ENCODE measurements at regions not wholly inside any gene's neighbourhood (a gene's known extent, or its start where the extent isn't known, plus 50 kb on each side); places are given as distances from the start of the nearest gene placed in this dataset.

DNA sequence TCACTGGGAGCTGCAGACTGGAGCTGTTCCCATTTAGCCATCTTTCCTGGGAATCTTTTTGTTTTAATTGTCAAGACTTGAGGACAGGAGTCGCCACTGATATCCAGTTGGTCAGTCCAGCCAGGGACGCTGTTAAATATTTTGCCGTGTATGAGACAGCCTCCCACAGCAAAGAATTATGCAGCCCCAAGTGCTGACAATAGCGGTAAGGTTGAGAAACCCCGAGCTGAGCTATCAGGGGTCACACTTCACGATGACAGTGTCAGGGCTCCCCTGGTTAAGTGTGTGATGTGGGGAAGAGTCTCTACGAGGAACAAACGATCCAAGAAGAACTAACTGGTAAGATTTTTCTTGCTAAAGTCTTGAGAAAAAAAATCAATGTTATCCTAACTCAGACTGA lies 372.0 kb upstream of the MPDZ start:
- H3K36me3 ChIP-seq (ENCODE audit: control insufficient read depth in 2 of 2, insufficient read depth in 2 of 2, low read length in 1 of 2), result no peaks in the 10 kb centered on the region
- H3K4me3 ChIP-seq, result no peak overlapping the region
- ATAC-seq (no peak), FAIRE-seq (no peak), DNase-seq (ENCODE audit: low read depth, low spot score) (no peak)
- no peaks in the 10 kb centered on the region for H3K27me3 ChIP-seq (replicated peaks in 1 of 2; ENCODE audit: control insufficient read depth in 2 of 2, insufficient read depth in 2 of 2, low read length in 1 of 2)
- no TSS peak for BruUV-seq (replicated peaks)
- no peak overlapping the region for H3K4me2 ChIP-seq (ENCODE audit: control insufficient read depth, insufficient read depth)
- ChIA-PET POLR2A (no interaction called here), RAD21 (ENCODE audit: unreplicated experiment) (no interaction called here), CTCF (no interaction called here), SMC1A (ENCODE audit: uncharacterized antibody, unreplicated experiment) (interaction anchor here (0.8 kb wide), 1 partner anchor 738 kb away, joined by 3 read pairs; no protein-coding TSS in a partner anchor)
- H3K27ac ChIP-seq (ENCODE audit: control insufficient read depth, insufficient read depth), result no peak overlapping the region
- H3K4me1 ChIP-seq (ENCODE audit: control insufficient read depth, insufficient read depth, low read length), result no peaks in the 10 kb centered on the region
- 19% methylated on average over 8 of the region's 8 CpGs for WGBS (ENCODE audit: insufficient coverage, insufficient replicate concordance, low lambda C conversion rate, missing lambda C conversion rate)
- TF ChIP-seq ZNF24 (IDR thresholded peaks at IDR 0.05), result no peak
- TF ChIP-seq, protein P1, sequence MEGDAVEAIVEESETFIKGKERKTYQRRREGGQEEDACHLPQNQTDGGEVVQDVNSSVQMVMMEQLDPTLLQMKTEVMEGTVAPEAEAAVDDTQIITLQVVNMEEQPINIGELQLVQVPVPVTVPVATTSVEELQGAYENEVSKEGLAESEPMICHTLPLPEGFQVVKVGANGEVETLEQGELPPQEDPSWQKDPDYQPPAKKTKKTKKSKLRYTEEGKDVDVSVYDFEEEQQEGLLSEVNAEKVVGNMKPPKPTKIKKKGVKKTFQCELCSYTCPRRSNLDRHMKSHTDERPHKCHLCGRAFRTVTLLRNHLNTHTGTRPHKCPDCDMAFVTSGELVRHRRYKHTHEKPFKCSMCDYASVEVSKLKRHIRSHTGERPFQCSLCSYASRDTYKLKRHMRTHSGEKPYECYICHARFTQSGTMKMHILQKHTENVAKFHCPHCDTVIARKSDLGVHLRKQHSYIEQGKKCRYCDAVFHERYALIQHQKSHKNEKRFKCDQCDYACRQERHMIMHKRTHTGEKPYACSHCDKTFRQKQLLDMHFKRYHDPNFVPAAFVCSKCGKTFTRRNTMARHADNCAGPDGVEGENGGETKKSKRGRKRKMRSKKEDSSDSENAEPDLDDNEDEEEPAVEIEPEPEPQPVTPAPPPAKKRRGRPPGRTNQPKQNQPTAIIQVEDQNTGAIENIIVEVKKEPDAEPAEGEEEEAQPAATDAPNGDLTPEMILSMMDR (IDR thresholded peaks at IDR 0.05 in 2 of 3, conservative IDR thresholded peaks at IDR 0.05 in 1 of 3; ENCODE audit: control insufficient read depth in 2 of 3, extremely low read depth in 1 of 3, insufficient read depth in 1 of 3, low read depth in 3 of 3, low read length in 3 of 3), result no peak
- no peak for TF ChIP-seq SMAD1 (IDR thresholded peaks at IDR 0.05; ENCODE audit: low read depth, partially characterized antibody)
- no peak for TF ChIP-seq HDAC2 (IDR thresholded peaks at IDR 0.05)
- TF ChIP-seq SMARCA5 (IDR thresholded peaks at IDR 0.05), result no peak
- no peak for TF ChIP-seq MTA3 (IDR thresholded peaks at IDR 0.05; ENCODE audit: borderline replicate concordance, low read length)
- TF ChIP-seq RAD21 (IDR thresholded peaks at IDR 0.05; ENCODE audit: insufficient read depth, low read depth, low read length), result no peak
- TF ChIP-seq SUZ12 (IDR thresholded peaks at IDR 0.05; ENCODE audit: unreplicated experiment), result no peak
- TF ChIP-seq TARDBP (IDR thresholded peaks at IDR 0.05; ENCODE audit: borderline replicate concordance), result no peak
- no peak for TF ChIP-seq ZNF622 (IDR thresholded peaks at IDR 0.05)
- TF ChIP-seq, protein P2, sequence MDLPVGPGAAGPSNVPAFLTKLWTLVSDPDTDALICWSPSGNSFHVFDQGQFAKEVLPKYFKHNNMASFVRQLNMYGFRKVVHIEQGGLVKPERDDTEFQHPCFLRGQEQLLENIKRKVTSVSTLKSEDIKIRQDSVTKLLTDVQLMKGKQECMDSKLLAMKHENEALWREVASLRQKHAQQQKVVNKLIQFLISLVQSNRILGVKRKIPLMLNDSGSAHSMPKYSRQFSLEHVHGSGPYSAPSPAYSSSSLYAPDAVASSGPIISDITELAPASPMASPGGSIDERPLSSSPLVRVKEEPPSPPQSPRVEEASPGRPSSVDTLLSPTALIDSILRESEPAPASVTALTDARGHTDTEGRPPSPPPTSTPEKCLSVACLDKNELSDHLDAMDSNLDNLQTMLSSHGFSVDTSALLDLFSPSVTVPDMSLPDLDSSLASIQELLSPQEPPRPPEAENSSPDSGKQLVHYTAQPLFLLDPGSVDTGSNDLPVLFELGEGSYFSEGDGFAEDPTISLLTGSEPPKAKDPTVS (IDR thresholded peaks at IDR 0.05; ENCODE audit: low read depth, low read length), result no peak
- TF ChIP-seq, protein P3, sequence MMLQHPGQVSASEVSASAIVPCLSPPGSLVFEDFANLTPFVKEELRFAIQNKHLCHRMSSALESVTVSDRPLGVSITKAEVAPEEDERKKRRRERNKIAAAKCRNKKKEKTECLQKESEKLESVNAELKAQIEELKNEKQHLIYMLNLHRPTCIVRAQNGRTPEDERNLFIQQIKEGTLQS (IDR thresholded peaks at IDR 0.05; ENCODE audit: borderline replicate concordance, extremely low read depth, low read depth, low read length), result no peak
- TF ChIP-seq SP1 (IDR thresholded peaks at IDR 0.05; ENCODE audit: low read depth, low read length), result no peak
- TF ChIP-seq BRCA1 (IDR thresholded peaks at IDR 0.05; ENCODE audit: low read depth, low read length), result no peak
- no peak for TF ChIP-seq IKZF2 (IDR thresholded peaks at IDR 0.05)
- no peak for TF ChIP-seq NRF1 (conservative IDR thresholded peaks at IDR 0.05; ENCODE audit: low read depth, low read length)
- TF ChIP-seq PAX8 (IDR thresholded peaks at IDR 0.05), result no peak
- no peak for TF ChIP-seq STAT1 (conservative IDR thresholded peaks at IDR 0.05)
- TF ChIP-seq POLR2A (IDR thresholded peaks at IDR 0.05; ENCODE audit: low read depth, low read length), result no peak
- TF ChIP-seq, protein P4, sequence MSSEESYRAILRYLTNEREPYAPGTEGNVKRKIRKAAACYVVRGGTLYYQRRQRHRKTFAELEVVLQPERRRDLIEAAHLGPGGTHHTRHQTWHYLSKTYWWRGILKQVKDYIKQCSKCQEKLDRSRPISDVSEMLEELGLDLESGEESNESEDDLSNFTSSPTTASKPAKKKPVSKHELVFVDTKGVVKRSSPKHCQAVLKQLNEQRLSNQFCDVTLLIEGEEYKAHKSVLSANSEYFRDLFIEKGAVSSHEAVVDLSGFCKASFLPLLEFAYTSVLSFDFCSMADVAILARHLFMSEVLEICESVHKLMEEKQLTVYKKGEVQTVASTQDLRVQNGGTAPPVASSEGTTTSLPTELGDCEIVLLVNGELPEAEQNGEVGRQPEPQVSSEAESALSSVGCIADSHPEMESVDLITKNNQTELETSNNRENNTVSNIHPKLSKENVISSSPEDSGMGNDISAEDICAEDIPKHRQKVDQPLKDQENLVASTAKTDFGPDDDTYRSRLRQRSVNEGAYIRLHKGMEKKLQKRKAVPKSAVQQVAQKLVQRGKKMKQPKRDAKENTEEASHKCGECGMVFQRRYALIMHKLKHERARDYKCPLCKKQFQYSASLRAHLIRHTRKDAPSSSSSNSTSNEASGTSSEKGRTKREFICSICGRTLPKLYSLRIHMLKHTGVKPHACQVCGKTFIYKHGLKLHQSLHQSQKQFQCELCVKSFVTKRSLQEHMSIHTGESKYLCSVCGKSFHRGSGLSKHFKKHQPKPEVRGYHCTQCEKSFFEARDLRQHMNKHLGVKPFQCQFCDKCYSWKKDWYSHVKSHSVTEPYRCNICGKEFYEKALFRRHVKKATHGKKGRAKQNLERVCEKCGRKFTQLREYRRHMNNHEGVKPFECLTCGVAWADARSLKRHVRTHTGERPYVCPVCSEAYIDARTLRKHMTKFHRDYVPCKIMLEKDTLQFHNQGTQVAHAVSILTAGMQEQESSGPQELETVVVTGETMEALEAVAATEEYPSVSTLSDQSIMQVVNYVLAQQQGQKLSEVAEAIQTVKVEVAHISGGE (CRISPR knock-in tag; IDR thresholded peaks at IDR 0.05), result no peak
- H3K9me3 ChIP-seq (replicated peaks; ENCODE audit: control insufficient read depth, insufficient read depth, low read length), result no peaks in the 10 kb centered on the region
- H4K20me1 ChIP-seq (ENCODE audit: control insufficient read depth, insufficient read depth), result no peaks in the 10 kb centered on the region
- no peaks in the 10 kb centered on the region for H3K79me2 ChIP-seq (ENCODE audit: control insufficient read depth, insufficient read depth, low read length)
- intact Hi-C loops (cut with micrococcal nuclease; ENCODE audit: unreplicated experiment) (no loop called here), in situ Hi-C loops (cut with MboI) (no loop called here)
- no peak overlapping the region for H2AFZ ChIP-seq (ENCODE audit: control insufficient read depth, low read depth, low read length)
- no peak overlapping the region for H3K9ac ChIP-seq (ENCODE audit: control insufficient read depth, insufficient read depth, low read length)
